Lower leg skin (tissue), 3 donors: ENCODE measurements at regions not wholly inside any gene's neighbourhood (a gene's known extent, or its start where the extent isn't known, plus 50 kb on each side); places are given as distances from the start of the nearest gene placed in this dataset.

Source experiments
- CTCF ChIP-seq, 3 donors: fragments of 450-650 bp; IDR thresholded peaks; one replicate each; pipeline ENCODE4 v1.5.1; 2016; ENCODE audit warnings: antibody characterized with exemption in 3 of 3, mild to moderate bottlenecking in 3 of 3, moderate library complexity in 2 of 3
- POLR2A ChIP-seq, 2 donors: fragments of 450-650 bp; IDR thresholded peaks; one replicate each; pipeline ENCODE4 v1.6.1; 2016 to 2017; ENCODE audit warnings: antibody characterized with exemption in 2 of 2, mild to moderate bottlenecking in 1 of 2, moderate library complexity in 1 of 2

DNA sequence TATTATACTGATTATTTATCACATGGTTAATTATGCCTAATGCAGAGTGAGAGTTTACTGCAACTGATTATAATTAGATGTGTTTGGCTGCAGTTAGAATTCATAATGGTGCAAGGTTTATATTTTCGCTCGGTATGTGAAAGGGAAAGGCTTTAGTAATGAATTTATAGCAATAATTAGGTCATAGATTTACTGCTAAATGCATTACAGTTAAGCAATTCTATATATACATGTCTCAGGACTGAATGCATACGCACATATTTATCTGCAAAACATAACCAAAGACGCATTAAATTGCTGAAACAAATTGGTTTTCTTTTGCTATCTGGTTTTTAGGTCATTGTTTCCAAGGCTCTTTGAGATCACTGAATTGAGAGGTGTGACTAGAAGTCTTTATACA lies 428.1 kb upstream of the PDE3A start:
- no peak for TF ChIP-seq CTCF (IDR thresholded peaks at IDR 0.05)
- no peak for TF ChIP-seq POLR2A (IDR thresholded peaks at IDR 0.05)
